ENCODE measurements at regions not wholly inside any gene's neighbourhood (a gene's known extent, or its start where the extent isn't known, plus 50 kb on each side); places are given as distances from the start of the nearest gene placed in this dataset.

DNA sequence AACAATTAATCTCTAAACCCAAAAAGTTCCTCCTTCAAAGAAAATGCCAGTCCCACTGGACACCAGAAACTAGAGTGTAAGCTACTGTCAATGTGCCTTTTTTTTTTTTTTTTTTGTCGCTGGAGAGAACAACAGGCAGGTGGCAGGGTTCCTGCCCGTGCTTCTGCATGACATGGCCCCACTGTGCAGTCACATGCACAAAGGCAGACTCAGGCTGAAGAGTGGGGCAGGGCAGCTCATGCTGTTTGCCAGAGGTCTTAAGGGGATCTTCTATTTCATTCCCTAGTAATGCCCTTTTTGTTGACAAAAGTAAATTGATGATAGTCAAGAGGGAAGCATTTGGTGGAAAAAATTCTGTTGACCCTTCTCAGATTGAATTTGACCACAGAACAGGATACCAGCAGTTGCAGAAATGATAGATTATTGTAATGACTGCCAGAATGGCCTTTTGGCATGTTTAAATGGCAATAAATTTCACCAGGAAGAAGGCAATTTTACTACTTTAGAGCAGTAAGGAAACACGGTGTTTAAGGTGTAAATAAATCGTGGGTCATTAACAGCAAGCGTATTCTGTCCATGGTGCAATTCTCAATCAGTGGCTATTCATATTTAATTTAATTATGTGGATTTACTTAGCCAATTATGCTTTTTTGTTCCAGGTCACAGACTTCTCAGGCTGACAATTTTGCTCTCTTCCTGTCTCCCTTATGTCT is 80.9 kb downstream of the NKX6-1 start:
- TF ChIP-seq GATA3 (IDR thresholded peaks at IDR 0.05; ENCODE audit: low read depth, low read length) (no peak), GATA2 (IDR thresholded peaks at IDR 0.05; ENCODE audit: low read depth, low read length) (no peak)

Data from SH-SY5Y (cell line).